Right renal pelvis (tissue), 4 donors: ENCODE measurements at regions not wholly inside any gene's neighbourhood (a gene's known extent, or its start where the extent isn't known, plus 50 kb on each side); places are given as distances from the start of the nearest gene placed in this dataset.
"Not testable (repeated sequence)": the region's sequence is repeated elsewhere in the genome, so short reads cannot be mapped to it uniquely, and the experiment has no call there.

Experiments used
- DNase-seq, 4 donors: peaks; one replicate each; pipeline ENCODE4 v3.0.0-alpha.2; 2013; ENCODE audit warnings: low read depth in 4 of 4, low spot score in 3 of 4, missing footprints in 1 of 4

- no peak for DNase-seq
Measured at GRCh38 chr18:55999641-56000040, 411.6 kb upstream of the TCF4 start.

GRCh38 chr18:55998801-55999385, 410.9 kb upstream of the TCF4 start:
- DNase-seq: no peak

GRCh38 chr18:55998071-55998522, 410.1 kb upstream of the TCF4 start:
- no peak for DNase-seq

GRCh38 chr18:55997151-55997561, 409.2 kb upstream of the TCF4 start:
- no peak for DNase-seq

GRCh38 chr18:55996717-55997116, 408.7 kb upstream of the TCF4 start:
- DNase-seq: no peak

GRCh38 chr18:55990186-55990585, 402.2 kb upstream of the TCF4 start:
- no peak for DNase-seq

- DNase-seq: no peak
Measured at GRCh38 chr18:55988537-55988936, 400.5 kb upstream of the TCF4 start.

GRCh38 chr18:55983433-55983832, 395.4 kb upstream of the TCF4 start:
- DNase-seq: no peak

GRCh38 chr18:55982992-55983391, 395.0 kb upstream of the TCF4 start:
- DNase-seq: no peak

GRCh38 chr18:55981712-55982475, 393.9 kb upstream of the TCF4 start:
- no peak for DNase-seq

GRCh38 chr18:55974521-55974920, 386.5 kb upstream of the TCF4 start:
- DNase-seq: no peak

- no peak for DNase-seq
Measured at GRCh38 chr18:55968550-55968949, 380.6 kb upstream of the TCF4 start.

GRCh38 chr18:55967019-55967418, 379.0 kb upstream of the TCF4 start:
- DNase-seq: no peak

- no peak for DNase-seq
Measured at GRCh38 chr18:55964171-55964570, 376.2 kb upstream of the TCF4 start.

GRCh38 chr18:55953326-55953725, 365.3 kb upstream of the TCF4 start:
- no peak for DNase-seq

GRCh38 chr18:55951738-55952137, 363.7 kb upstream of the TCF4 start:
- not testable (repeated sequence) for DNase-seq

- no peak for DNase-seq
Measured at GRCh38 chr18:55950379-55951166, 362.6 kb upstream of the TCF4 start.

- no peak for DNase-seq
Measured at GRCh38 chr18:55934821-55935220, 346.8 kb upstream of the TCF4 start.

- DNase-seq: no peak
Measured at GRCh38 chr18:55932675-55933074, 344.7 kb upstream of the TCF4 start.

GRCh38 chr18:55927831-55928230, 339.8 kb upstream of the TCF4 start:
- DNase-seq: no peak

- no peak for DNase-seq
Measured at GRCh38 chr18:55925772-55926171, 337.8 kb upstream of the TCF4 start.

- no peak for DNase-seq
Measured at GRCh38 chr18:55920063-55920462, 332.1 kb upstream of the TCF4 start.
